Liver (tissue), 8 donors: ENCODE measurements at regions not wholly inside any gene's neighbourhood (a gene's known extent, or its start where the extent isn't known, plus 50 kb on each side); places are given as distances from the start of the nearest gene placed in this dataset.

Experiments
- DNase-seq: peaks from one replicate; pipeline ENCODE4 v3.0.0-alpha.2; 2017; ENCODE audit warnings: low spot score
- H3K27ac ChIP-seq, 2 donors: one replicate each; pipeline ENCODE4 v1.7.0; 2013; ENCODE audit warnings: inconsistent platforms in 2 of 2, low read length in 2 of 2, control low read depth in 1 of 2, low read depth in 1 of 2, mild to moderate bottlenecking in 1 of 2
- H3K27me3 ChIP-seq, 4 donors: one replicate each; pipeline versions ENCODE4 v1.6.1 to v1.7.0; 2013; ENCODE audit warnings: low read length in 3 of 4, inconsistent platforms in 1 of 4, mild to moderate bottlenecking in 1 of 4, moderate library complexity in 1 of 4; ENCODE audit not compliant: control insufficient read depth in 4 of 4, insufficient read depth in 4 of 4
- H3K36me3 ChIP-seq, 4 donors: one replicate each; pipeline versions ENCODE4 v1.6.1 to v1.7.0; 2013; ENCODE audit warnings: low read length in 3 of 4, mild to moderate bottlenecking in 3 of 4, low read depth in 1 of 4, moderate library complexity in 1 of 4; ENCODE audit not compliant: control insufficient read depth in 4 of 4, insufficient read depth in 3 of 4
- H3K4me1 ChIP-seq, 4 donors: one replicate each; pipeline versions ENCODE4 v1.6.1 to v1.7.0; 2013; ENCODE audit warnings: low read length in 3 of 4, mild to moderate bottlenecking in 3 of 4, moderate library complexity in 1 of 4; ENCODE audit not compliant: control insufficient read depth in 4 of 4, insufficient read depth in 4 of 4
- H3K4me3 ChIP-seq, 3 donors: one replicate each; pipeline versions ENCODE4 v1.6.1 to v1.7.0; 2013; ENCODE audit warnings: low read length in 3 of 3, control low read depth in 1 of 3, low read depth in 1 of 3, mild to moderate bottlenecking in 1 of 3
- H3K9ac ChIP-seq, 2 donors: one replicate each; pipeline ENCODE4 v1.7.0; 2013; ENCODE audit warnings: low read length in 2 of 2, mild to moderate bottlenecking in 2 of 2, moderate library complexity in 2 of 2, control low read depth in 1 of 2, low read depth in 1 of 2
- H3K9me3 ChIP-seq, 4 donors: one replicate each; pipeline versions ENCODE4 v1.6.1 to v1.7.0; 2013; ENCODE audit warnings: low read length in 3 of 4; ENCODE audit not compliant: control insufficient read depth in 4 of 4
- ATF3 ChIP-seq: IDR thresholded peaks from 2 replicates; pipeline ENCODE4 v1.6.1; 2016; ENCODE audit warnings: antibody characterized with exemption
- CTCF ChIP-seq: fragments of 150-350 bp; IDR thresholded peaks from 2 replicates; pipeline ENCODE4 v1.5.1; 2017; ENCODE audit warnings: improper control_type of control experiment, low read depth, low read length; ENCODE audit not compliant: missing input control
- EGR1 ChIP-seq, 2 donors: IDR thresholded peaks; 2 replicates each; pipeline ENCODE4 v1.6.1; 2016 to 2018; ENCODE audit warnings: antibody characterized with exemption in 2 of 2, low read depth in 2 of 2
- FOXA1 ChIP-seq: IDR thresholded peaks from 2 replicates; pipeline ENCODE4 v1.6.1; 2016; ENCODE audit warnings: antibody characterized with exemption
- FOXA2 ChIP-seq: IDR thresholded peaks from 2 replicates; pipeline ENCODE4 v1.6.1; 2016; ENCODE audit warnings: antibody characterized with exemption
- GABPA ChIP-seq, 2 donors: IDR thresholded peaks in 1 of 2; conservative IDR thresholded peaks in 1 of 2; 2 replicates each; pipeline ENCODE4 v1.6.1; 2016; ENCODE audit warnings: antibody characterized with exemption in 2 of 2, mild to moderate bottlenecking in 1 of 2, moderate library complexity in 1 of 2
- HNF4A ChIP-seq, 2 donors: conservative IDR thresholded peaks; 2 replicates each; pipeline ENCODE4 v1.6.1; 2016; ENCODE audit warnings: antibody characterized with exemption in 2 of 2, mild to moderate bottlenecking in 2 of 2
- HNF4G ChIP-seq: IDR thresholded peaks from 2 replicates; pipeline ENCODE4 v1.6.1; 2016; ENCODE audit warnings: antibody characterized with exemption
- JUND ChIP-seq, 2 donors: IDR thresholded peaks; 2 replicates each; pipeline ENCODE4 v1.6.1; 2016; ENCODE audit warnings: antibody characterized with exemption in 2 of 2
- NR2F2 ChIP-seq: IDR thresholded peaks from 2 replicates; pipeline ENCODE4 v1.6.1; 2016; ENCODE audit warnings: antibody characterized with exemption
- RAD21 ChIP-seq, 2 donors: IDR thresholded peaks; 2 replicates each; pipeline ENCODE4 v1.6.1; 2016; ENCODE audit warnings: antibody characterized with exemption in 2 of 2, mild to moderate bottlenecking in 2 of 2
- REST ChIP-seq: IDR thresholded peaks from 2 replicates; pipeline ENCODE4 v1.6.1; 2016; ENCODE audit warnings: antibody characterized with exemption, mild to moderate bottlenecking
- RXRA ChIP-seq, 2 donors: IDR thresholded peaks; 2 replicates each; pipeline ENCODE4 v1.6.1; 2017 to 2018; ENCODE audit warnings: antibody characterized with exemption in 2 of 2, mild to moderate bottlenecking in 1 of 2
- SP1 ChIP-seq: IDR thresholded peaks from 2 replicates; pipeline ENCODE4 v1.6.1; 2018; ENCODE audit warnings: antibody characterized with exemption, mild to moderate bottlenecking
- TAF1 ChIP-seq: conservative IDR thresholded peaks from 2 replicates; pipeline ENCODE4 v1.6.1; 2016; ENCODE audit warnings: antibody characterized with exemption, mild to moderate bottlenecking
- ZBTB33 ChIP-seq: IDR thresholded peaks from 2 replicates; pipeline ENCODE4 v1.6.1; 2016; ENCODE audit warnings: antibody characterized with exemption
- WGBS: extraction: QIAGEN DNeasy Blood & Tissue Kit; methylation state at CpG from one replicate; pipeline ENCODE4 v1.1.7; 2013; 5-methylcytosine and 5-hydroxymethylcytosine counted together
- donor health status: healthy.
- donor health status: healthy.
- donor health status: healthy.
- donor health status: healthy.
- donor health status: healthy.

- no peak for DNase-seq
- Histone ChIP-seq H3K36me3 (no peaks in the 10 kb centered on the region), H3K27ac (no peak overlapping the region), H3K27me3 (peaks cover 0 to 3% (median 0%) of the 10 kb centered on the region in 4 donors), H3K9ac (no peak overlapping the region), H3K4me3 (no peak overlapping the region), H3K9me3 (no peaks in the 10 kb centered on the region), H3K4me1 (no peaks in the 10 kb centered on the region)
- WGBS = 24% methylated on average over 1 of the region's 1 CpG
- TF ChIP-seq ATF3 = no peak
- no peak for TF ChIP-seq REST
- TF ChIP-seq JUND (IDR thresholded peaks at IDR 0.05) = no peak
- TF ChIP-seq FOXA2 = no peak
- TF ChIP-seq TAF1 = no peak
- TF ChIP-seq EGR1 (IDR thresholded peaks at IDR 0.05; ENCODE audit: low read depth in 2 of 2) = no peak
- no peak for TF ChIP-seq HNF4A (conservative IDR thresholded peaks at IDR 0.05)
These were observed 473.5 kb upstream of the SEMA3A start for GRCh38 chr7:84668116-84668515.

- WGBS = 76% methylated on average over 2 of the region's 2 CpGs
- Histone ChIP-seq H3K27ac (no peak overlapping the region), H3K4me3 (no peak overlapping the region), H3K9ac (no peak overlapping the region), H3K9me3 (no peaks in the 10 kb centered on the region), H3K4me1 (no peaks in the 10 kb centered on the region), H3K27me3 (peaks cover 0 to 3% (median 0%) of the 10 kb centered on the region in 4 donors), H3K36me3 (no peaks in the 10 kb centered on the region)
- DNase-seq = no peak
- no peak for TF ChIP-seq ATF3
- no peak for TF ChIP-seq FOXA2
- TF ChIP-seq HNF4G = no peak
- no peak for TF ChIP-seq ZBTB33
- no peak for TF ChIP-seq EGR1 (IDR thresholded peaks at IDR 0.05; ENCODE audit: low read depth in 2 of 2)
- TF ChIP-seq REST = no peak
- TF ChIP-seq NR2F2 = no peak
- TF ChIP-seq RAD21 (IDR thresholded peaks at IDR 0.05) = no peak
- no peak for TF ChIP-seq CTCF
- TF ChIP-seq JUND (IDR thresholded peaks at IDR 0.05) = no peak
- no peak for TF ChIP-seq RXRA (IDR thresholded peaks at IDR 0.05)
- TF ChIP-seq SP1 = no peak
- no peak for TF ChIP-seq FOXA1
- TF ChIP-seq GABPA (IDR thresholded peaks at IDR 0.05 in 1 of 2, conservative IDR thresholded peaks at IDR 0.05 in 1 of 2) = no peak
These were observed 472.1 kb upstream of the SEMA3A start for GRCh38 chr7:84666651-84667050.
